Astrocyte (in vitro differentiated cells and primary cell): ENCODE measurements at regions not wholly inside any gene's neighbourhood (a gene's known extent, or its start where the extent isn't known, plus 50 kb on each side); places are given as distances from the start of the nearest gene placed in this dataset.

Experiments
- DNase-seq: peaks from one replicate; pipeline ENCODE4 v3.0.0-alpha.2; 2010; ENCODE audit warnings: low read depth
- FAIRE-seq: peaks from 2 replicates; lab custom pipeline; 2011; peaks lifted over from hg19 to GRCh38; lab: Jason Lieb, UNC
- H2AFZ ChIP-seq: 2 replicates; pipeline ENCODE4 v1.6.0; 2012; ENCODE audit warnings: low read depth, low read length, inconsistent platforms
- H3K27ac ChIP-seq: 2 replicates; pipeline ENCODE4 v1.5.1; 2011; ENCODE audit warnings: low read depth, low read length, inconsistent platforms
- H3K27me3 ChIP-seq: 2 replicates; pipeline ENCODE4 v1.6.0; 2011; ENCODE audit warnings: low read length, inconsistent platforms; ENCODE audit not compliant: insufficient read depth
- H3K36me3 ChIP-seq: 2 replicates; pipeline ENCODE4 v1.5.1; 2011; ENCODE audit warnings: low read length, inconsistent platforms; ENCODE audit not compliant: insufficient read depth
- H3K4me1 ChIP-seq: 2 replicates; pipeline ENCODE4 v1.5.1; 2011; ENCODE audit warnings: low read length, inconsistent platforms; ENCODE audit not compliant: insufficient read depth
- H3K4me2 ChIP-seq: 2 replicates; pipeline ENCODE4 v1.6.0; 2012; ENCODE audit warnings: low read length, inconsistent platforms
- H3K4me3 ChIP-seq: 2 replicates; pipeline ENCODE4 v1.5.1; 2011; ENCODE audit warnings: low read depth, mild to moderate bottlenecking, low read length, inconsistent platforms; ENCODE audit not compliant: insufficient read depth
- H3K79me2 ChIP-seq: 2 replicates; pipeline ENCODE4 v1.6.0; 2012; ENCODE audit warnings: mild to moderate bottlenecking, low read length, inconsistent platforms; ENCODE audit not compliant: insufficient read depth
- H3K9ac ChIP-seq: 2 replicates; pipeline ENCODE4 v1.6.0; 2012; ENCODE audit warnings: mild to moderate bottlenecking, low read length, inconsistent platforms
- H3K9me3 ChIP-seq: 2 replicates; pipeline ENCODE4 v1.5.1; 2012; ENCODE audit warnings: low read depth, mild to moderate bottlenecking, low read length, inconsistent platforms; ENCODE audit not compliant: insufficient read depth
- H4K20me1 ChIP-seq: 2 replicates; pipeline ENCODE4 v1.6.0; 2012; ENCODE audit warnings: low read length, inconsistent platforms; ENCODE audit not compliant: insufficient read depth
- H3K27ac Mint-ChIP-seq: one replicate; pipeline ENCODE4 v1.8.0; 2021; ENCODE audit warnings: mild to moderate bottlenecking, mixed read lengths; ENCODE audit not compliant: unreplicated experiment
- H3K27me3 Mint-ChIP-seq: one replicate; pipeline ENCODE4 v1.8.0; 2021; ENCODE audit warnings: low read depth, mixed read lengths; ENCODE audit not compliant: unreplicated experiment
- H3K36me3 Mint-ChIP-seq: one replicate; pipeline ENCODE4 v1.8.0; 2021; ENCODE audit warnings: low read depth, mixed read lengths; ENCODE audit not compliant: unreplicated experiment
- H3K4me1 Mint-ChIP-seq: one replicate; pipeline ENCODE4 v1.8.0; 2021; ENCODE audit warnings: low read depth, mixed read lengths; ENCODE audit not compliant: unreplicated experiment
- H3K4me3 Mint-ChIP-seq: one replicate; pipeline ENCODE4 v1.8.0; 2021; ENCODE audit warnings: mild to moderate bottlenecking, moderate library complexity, mixed read lengths; ENCODE audit not compliant: unreplicated experiment
- H3K9me3 Mint-ChIP-seq: one replicate; pipeline ENCODE4 v1.8.0; 2021; ENCODE audit warnings: mild to moderate bottlenecking, mixed read lengths; ENCODE audit not compliant: unreplicated experiment
- CTCF ChIP-seq: IDR thresholded peaks from 2 replicates; pipeline ENCODE4 v1.5.1; 2011; ENCODE audit warnings: low read depth, mild to moderate bottlenecking, inconsistent platforms, low read length, moderate library complexity; ENCODE audit not compliant: insufficient read depth
- EZH2 ChIP-seq: IDR thresholded peaks from 2 replicates; pipeline ENCODE4 v1.6.1; 2012; ENCODE audit warnings: mild to moderate bottlenecking, low read length, inconsistent platforms; ENCODE audit not compliant: insufficient read depth

GRCh38 chr12:118714051-118714460 is 267.3 kb upstream of the SRRM4 start:
- H3K4me3 Mint-ChIP-seq, result no peak overlapping the region
- no peak for DNase-seq

DNA sequence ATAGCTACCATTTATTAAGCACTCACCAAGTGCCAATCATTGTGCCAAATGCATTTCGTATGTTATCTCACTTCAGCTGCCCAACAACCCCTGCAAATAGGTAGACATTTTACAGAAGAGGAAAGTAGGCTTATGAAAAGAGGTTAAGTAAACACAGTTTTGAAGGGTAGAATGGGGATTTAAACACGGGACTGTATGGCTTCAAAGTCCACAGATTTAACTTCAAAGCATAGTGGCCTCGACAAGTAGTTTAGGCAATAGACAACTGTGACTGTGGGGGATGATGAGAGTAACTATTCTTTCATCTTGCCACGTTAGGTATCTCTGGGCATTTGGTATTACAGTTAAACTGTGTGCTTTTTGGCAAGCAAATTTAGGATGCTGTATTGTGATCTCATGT is 266.8 kb upstream of the SRRM4 start:
- Histone ChIP-seq H3K79me2 (no peaks in the 10 kb centered on the region), H3K9ac (no peak overlapping the region), H3K36me3 (no peaks in the 10 kb centered on the region), H4K20me1 (no peaks in the 10 kb centered on the region), H3K4me2 (no peak overlapping the region), H3K4me1 (no peaks in the 10 kb centered on the region), H3K27me3 (no peaks in the 10 kb centered on the region), H3K27ac (no peak overlapping the region), H3K4me3 (no peak overlapping the region), H2AFZ (no peak overlapping the region), H3K9me3 (peaks cover 9% of the 10 kb centered on the region)
- Mint-ChIP-seq H3K27me3 (peaks cover 6% of the 10 kb centered on the region), H3K9me3 (no peaks in the 10 kb centered on the region), H3K27ac (no peak overlapping the region), H3K36me3 (no peaks in the 10 kb centered on the region), H3K4me3 (no peak overlapping the region), H3K4me1 (no peaks in the 10 kb centered on the region)
- FAIRE-seq (no peak), DNase-seq (no peak)
- TF ChIP-seq EZH2 (no peak), CTCF (no peak)

More at GRCh38 chr12:118714051-118714460, 267.3 kb upstream of the SRRM4 start:
- no peak overlapping the region for H3K27ac ChIP-seq
- H3K36me3 ChIP-seq, result no peaks in the 10 kb centered on the region
- Mint-ChIP-seq H3K9me3 (no peaks in the 10 kb centered on the region), H3K4me1 (no peaks in the 10 kb centered on the region), H3K27ac (no peak overlapping the region), H3K36me3 (no peaks in the 10 kb centered on the region), H3K27me3 (peaks cover 6% of the 10 kb centered on the region)
- no peak overlapping the region for H3K4me2 ChIP-seq
- no peak for TF ChIP-seq EZH2
- H3K79me2 ChIP-seq, result no peaks in the 10 kb centered on the region
- H3K4me3 ChIP-seq, result no peak overlapping the region
- no peak for FAIRE-seq
- no peak overlapping the region for H3K9ac ChIP-seq
- no peak overlapping the region for H2AFZ ChIP-seq
- H3K9me3 ChIP-seq, result peaks cover 9% of the 10 kb centered on the region
- no peaks in the 10 kb centered on the region for H3K27me3 ChIP-seq
- H4K20me1 ChIP-seq, result no peaks in the 10 kb centered on the region
- H3K4me1 ChIP-seq, result no peaks in the 10 kb centered on the region

DNA sequence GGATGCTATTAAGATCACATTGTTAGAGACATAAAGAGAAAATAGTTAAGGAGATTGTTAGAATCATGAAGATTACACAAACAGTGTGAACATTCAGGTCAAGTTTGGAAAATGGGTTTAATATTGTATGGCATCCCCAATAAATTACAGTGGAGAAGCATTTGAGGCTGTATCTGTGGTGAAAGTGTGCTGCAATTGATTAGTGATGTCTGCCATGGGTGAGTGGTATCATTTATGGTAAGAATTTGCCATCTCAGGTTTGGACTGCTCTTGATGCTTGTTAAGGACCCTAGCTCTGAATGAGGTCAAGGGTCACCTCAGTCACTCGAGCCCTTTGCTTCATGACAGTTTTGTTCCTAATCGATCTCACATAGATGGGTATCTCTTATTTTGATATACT is 265.7 kb upstream of the SRRM4 start:
- Histone ChIP-seq H3K4me2 (no peak overlapping the region), H3K27me3 (no peaks in the 10 kb centered on the region), H3K9me3 (peaks cover 5% of the 10 kb centered on the region), H3K4me1 (no peaks in the 10 kb centered on the region), H3K4me3 (no peak overlapping the region), H4K20me1 (no peaks in the 10 kb centered on the region), H3K79me2 (no peaks in the 10 kb centered on the region), H3K9ac (no peak overlapping the region), H3K27ac (no peak overlapping the region), H3K36me3 (no peaks in the 10 kb centered on the region), H2AFZ (no peak overlapping the region)
- TF ChIP-seq CTCF (no peak), EZH2 (no peak)
- H3K9me3 Mint-ChIP-seq, result no peaks in the 10 kb centered on the region
- H3K27ac Mint-ChIP-seq, result no peak overlapping the region
- FAIRE-seq (no peak), DNase-seq (no peak)
- H3K4me3 Mint-ChIP-seq, result no peak overlapping the region
- peaks cover 3% of the 10 kb centered on the region for H3K27me3 Mint-ChIP-seq
- H3K36me3 Mint-ChIP-seq, result no peaks in the 10 kb centered on the region
- H3K4me1 Mint-ChIP-seq, result no peaks in the 10 kb centered on the region
